Activated CD8-positive, alpha-beta memory T cell treated with anti-CD3 and anti-CD28 coated beads for 36 hours (primary cell): ENCODE measurements at regions not wholly inside any gene's neighbourhood (a gene's known extent, or its start where the extent isn't known, plus 50 kb on each side); places are given as distances from the start of the nearest gene placed in this dataset.

Experiments
- CTCF ChIA-PET: fragments of 350-600 bp; sonication (Branson Sonifier 250); formaldehyde crosslinking; loops from one replicate; lab custom pipeline; 2021; ENCODE audit warnings: antibody characterized with exemption; lab: Charles Lee
- POLR2A ChIA-PET: fragments of 350-600 bp; sonication (Branson Sonifier 250); formaldehyde crosslinking; loops from one replicate; lab custom pipeline; 2021; ENCODE audit warnings: antibody characterized with exemption; lab: Charles Lee

DNA sequence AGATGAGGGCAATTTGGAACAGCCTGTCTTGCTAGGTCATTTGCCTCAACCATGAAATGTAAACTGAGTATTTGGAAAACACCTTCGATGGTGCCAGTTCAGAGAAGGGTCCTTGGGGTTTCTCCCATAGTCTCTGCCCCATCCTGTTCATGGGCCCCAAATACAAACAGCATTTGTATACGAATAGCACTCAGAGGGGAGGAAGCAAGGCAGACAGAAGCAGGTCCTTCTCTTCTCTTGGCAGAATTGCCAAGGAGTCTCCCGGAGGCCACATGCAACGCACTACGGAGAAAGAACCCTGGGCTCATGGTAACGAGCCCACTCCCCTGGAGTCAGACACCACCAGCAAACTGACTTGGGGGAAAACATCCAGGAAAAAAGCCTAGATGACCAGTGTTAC lies 162.1 kb downstream of the RAB11FIP2 start:
- POLR2A ChIA-PET = no interaction called here

DNA sequence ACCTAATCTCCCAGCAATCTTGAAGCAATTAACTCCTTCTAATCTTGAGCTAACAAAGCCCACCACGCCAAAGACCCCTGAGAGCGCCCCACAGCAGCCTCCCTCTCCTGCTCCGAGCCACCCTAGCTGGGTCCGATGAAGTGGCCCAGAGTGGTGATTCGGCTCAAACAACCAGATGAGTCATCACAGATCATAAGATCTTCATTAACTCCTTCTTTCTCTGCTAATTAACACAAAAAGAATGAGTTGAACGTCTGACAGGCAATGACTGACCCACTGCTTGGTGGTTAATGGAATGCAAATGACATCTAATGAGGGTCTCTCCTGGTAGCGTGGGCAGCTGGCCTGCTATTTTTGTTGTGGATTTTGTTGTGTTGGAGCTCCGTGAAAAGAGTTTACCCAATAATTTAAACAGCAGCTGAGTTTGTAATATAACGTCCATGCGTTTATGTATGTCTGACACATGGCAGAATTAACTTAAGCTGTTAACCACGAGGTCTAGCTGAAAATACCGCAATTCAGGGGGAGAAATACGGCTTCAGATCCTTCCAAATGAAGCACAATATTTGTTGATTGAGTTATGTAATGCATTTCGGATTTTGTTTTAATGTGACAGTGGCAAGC lies 161.4 kb downstream of the RAB11FIP2 start:
- POLR2A ChIA-PET = no interaction called here
- CTCF ChIA-PET = no interaction called here

More for the DNA sequence above, 162.1 kb downstream of the RAB11FIP2 start:
- CTCF ChIA-PET = no interaction called here

GRCh38 chr10:117886766-117887165 lies 160.0 kb downstream of the RAB11FIP2 start:
- ChIA-PET POLR2A (no interaction called here), CTCF (no interaction called here)

DNA sequence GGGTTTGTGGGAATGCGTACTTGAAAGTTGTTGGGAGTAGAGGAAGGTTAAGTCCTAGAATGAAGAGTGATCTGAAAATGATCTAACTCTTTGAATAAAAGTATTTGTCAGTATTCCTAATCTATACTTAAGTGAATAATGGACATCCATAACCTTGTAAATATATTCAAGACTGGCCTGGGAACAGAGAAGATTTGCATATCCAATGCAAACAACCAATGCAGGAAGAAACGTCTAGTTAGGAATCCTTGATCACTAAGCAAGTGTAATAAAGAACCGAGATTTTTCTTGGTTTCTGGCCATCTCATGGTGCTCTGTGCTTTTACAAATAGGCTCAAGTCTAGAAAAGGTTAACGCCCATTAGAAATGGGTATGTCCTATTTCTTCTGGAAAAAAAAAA lies 157.1 kb downstream of the RAB11FIP2 start:
- CTCF ChIA-PET = no interaction called here
- POLR2A ChIA-PET = no interaction called here

DNA sequence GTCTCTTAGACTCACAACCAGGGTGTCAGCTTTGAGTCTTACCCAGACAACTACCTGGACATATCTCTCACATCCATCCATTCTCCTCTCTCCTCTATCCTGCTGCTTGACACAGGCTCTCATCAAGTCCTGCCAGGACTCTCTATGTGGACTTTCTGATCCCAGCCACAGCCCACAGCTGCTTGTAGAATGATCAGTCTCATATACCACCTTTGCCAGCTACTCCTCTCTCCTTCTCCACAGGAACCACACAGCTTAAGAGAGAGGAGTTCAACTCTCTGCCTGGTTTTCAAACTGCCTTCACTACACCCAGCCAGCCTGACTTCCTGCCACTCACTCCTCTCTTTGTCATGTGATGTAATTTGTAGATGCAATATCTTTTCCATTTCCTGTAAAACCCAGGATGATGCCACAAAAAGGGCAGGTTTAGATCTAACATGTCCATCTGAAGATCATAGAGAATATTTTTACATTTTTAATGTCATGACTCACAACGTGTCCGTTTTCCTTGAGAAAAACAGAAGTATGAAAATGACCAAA lies 154.0 kb downstream of the RAB11FIP2 start:
- POLR2A ChIA-PET = no interaction called here
- CTCF ChIA-PET = no interaction called here

- POLR2A ChIA-PET = interaction anchor here (0.6 kb wide), 1 partner anchor 164 kb away, joined by 3 read pairs; no protein-coding TSS in a partner anchor
- CTCF ChIA-PET = no interaction called here
Observed at GRCh38 chr10:117894339-117894738, 152.4 kb downstream of the RAB11FIP2 start.

DNA sequence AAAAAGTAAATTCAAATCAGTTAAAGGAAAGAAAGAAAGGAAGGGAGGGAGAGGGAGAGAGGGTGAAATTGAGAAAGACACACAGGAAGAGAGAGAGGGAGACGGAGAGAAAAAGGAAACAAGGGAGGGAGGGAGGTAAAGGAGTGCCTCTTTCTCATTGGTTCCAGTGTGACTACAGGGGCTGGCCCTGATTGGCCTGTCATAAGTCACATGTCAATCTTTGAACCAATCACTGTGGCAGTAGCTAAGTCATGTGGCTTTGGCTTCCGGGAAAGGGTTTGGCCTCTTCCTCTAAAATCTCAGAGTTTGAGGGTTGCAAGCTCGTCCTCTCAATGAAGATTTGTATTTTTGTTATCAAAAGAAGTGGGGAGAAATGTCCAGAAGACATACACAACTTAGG lies 150.2 kb downstream of the RAB11FIP2 start:
- ChIA-PET POLR2A (no interaction called here), CTCF (no interaction called here)

DNA sequence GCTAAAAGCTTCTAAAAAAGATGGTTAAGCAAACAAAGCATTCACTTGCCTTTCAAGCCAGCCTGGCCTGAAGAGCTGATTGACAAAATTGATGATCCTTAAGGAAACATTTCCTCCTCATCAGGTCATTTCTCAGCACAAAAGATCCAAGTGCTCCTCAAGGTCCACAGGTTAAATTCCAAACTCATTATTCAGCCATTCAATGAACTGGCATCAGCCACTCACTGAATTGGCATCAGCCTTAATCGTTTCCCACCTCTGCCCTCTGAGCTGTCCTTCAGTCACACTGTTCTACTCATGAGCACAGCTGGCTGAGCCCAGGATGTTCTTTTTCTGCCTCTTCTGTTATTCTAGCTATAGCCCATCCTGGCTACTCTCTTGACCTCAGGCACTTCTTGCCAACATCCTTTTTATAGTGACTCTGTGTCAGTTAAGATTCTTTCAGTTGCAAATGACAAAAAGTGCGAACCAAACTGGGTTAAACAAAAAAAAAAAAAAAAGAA lies 147.5 kb downstream of the RAB11FIP2 start:
- ChIA-PET POLR2A (no interaction called here), CTCF (no interaction called here)

GRCh38 chr10:117900280-117900679 lies 146.5 kb downstream of the RAB11FIP2 start:
- POLR2A ChIA-PET = no interaction called here

GRCh38 chr10:117903854-117904253 lies 142.9 kb downstream of the RAB11FIP2 start:
- POLR2A ChIA-PET = no interaction called here
- CTCF ChIA-PET = no interaction called here

More at GRCh38 chr10:117900280-117900679, 146.5 kb downstream of the RAB11FIP2 start:
- CTCF ChIA-PET = no interaction called here

GRCh38 chr10:117905404-117905803 lies 141.3 kb downstream of the RAB11FIP2 start:
- CTCF ChIA-PET = no interaction called here
- POLR2A ChIA-PET = no interaction called here

GRCh38 chr10:117911684-117912083 lies 135.1 kb downstream of the RAB11FIP2 start:
- ChIA-PET POLR2A (no interaction called here), CTCF (no interaction called here)

DNA sequence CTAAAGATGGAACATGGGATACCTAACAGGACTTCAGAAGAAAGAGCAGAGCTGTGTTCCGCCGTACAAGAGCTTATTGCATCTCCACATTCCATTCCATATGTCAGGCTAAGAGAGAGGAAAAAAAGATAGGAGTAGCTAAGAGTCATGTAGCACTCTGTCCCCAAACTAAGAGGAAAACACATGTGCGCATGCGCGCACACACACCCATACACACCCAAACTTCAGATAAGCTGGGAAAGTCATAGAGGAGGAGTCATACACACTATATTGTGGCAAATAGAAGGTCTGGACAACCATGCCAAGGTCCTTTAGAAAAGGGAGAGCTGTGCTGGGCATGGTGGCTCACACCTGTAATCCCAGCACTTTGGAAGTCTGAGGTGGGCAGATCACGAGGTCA lies 132.4 kb downstream of the RAB11FIP2 start:
- ChIA-PET POLR2A (no interaction called here), CTCF (no interaction called here)

DNA sequence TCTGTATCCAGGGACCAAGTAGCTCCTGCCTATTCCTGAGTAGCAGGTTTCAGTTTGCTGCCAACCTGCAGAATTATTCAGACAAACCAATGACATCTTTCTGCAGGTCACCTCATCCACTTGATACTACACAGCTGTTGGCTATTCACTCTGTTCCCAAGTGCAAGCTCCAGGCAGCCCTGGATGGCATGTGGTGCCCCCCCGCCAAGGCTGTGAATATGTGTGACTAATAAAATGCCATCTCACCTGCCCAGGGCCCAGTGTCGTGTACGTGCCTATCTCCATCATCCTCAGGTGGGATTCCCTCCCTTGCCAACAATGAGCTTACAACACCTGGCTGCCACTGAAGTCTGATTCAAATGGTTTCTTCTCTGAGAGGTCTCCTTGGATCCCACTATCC lies 125.8 kb downstream of the RAB11FIP2 start:
- ChIA-PET CTCF (no interaction called here), POLR2A (no interaction called here)

DNA sequence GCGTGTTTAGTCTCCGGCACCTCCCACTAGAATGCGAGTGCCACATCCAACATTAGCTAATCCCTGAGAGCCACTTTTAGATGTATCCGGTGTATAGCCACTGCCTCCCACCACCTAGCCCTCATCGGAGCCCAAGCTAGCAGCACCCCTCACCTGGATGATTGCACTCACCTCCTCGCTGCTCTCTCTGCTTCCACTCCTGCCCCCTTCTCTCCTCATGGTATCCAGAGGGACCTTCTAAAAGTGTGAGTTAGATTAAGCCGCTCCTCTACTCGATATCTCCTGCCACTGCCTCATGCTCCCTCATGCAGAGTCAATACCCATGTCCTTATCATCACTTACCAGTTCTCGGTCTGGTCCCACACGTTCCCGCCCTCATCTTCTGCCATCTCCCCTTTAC lies 125.3 kb downstream of the RAB11FIP2 start:
- CTCF ChIA-PET = no interaction called here
- POLR2A ChIA-PET = no interaction called here

GRCh38 chr10:117924820-117925219 lies 121.9 kb downstream of the RAB11FIP2 start:
- POLR2A ChIA-PET = no interaction called here
- CTCF ChIA-PET = no interaction called here

- POLR2A ChIA-PET = no interaction called here
- CTCF ChIA-PET = no interaction called here
Observed at GRCh38 chr10:117925369-117925768, 121.4 kb downstream of the RAB11FIP2 start.

GRCh38 chr10:117926491-117926890 lies 120.2 kb downstream of the RAB11FIP2 start:
- ChIA-PET CTCF (no interaction called here), POLR2A (no interaction called here)

DNA sequence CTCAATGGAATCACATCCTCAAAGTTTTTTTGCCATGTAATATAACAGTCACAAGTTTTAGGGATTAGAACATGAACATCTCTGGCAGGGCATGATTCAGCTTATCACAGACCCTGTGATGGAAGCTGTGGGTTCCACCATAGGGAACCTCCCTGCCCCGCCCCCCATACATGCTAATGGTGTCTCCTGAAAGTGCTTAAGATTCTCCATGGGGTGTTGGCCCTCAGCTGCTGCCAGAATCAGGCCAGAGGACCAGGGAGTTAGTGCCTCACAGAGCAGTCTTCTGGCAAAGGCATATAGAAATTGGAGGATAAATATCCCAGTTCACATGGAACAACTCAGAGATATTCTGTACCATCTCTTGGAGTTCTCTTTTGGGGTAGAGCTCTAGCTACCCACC lies 119.4 kb downstream of the RAB11FIP2 start:
- CTCF ChIA-PET = no interaction called here

DNA sequence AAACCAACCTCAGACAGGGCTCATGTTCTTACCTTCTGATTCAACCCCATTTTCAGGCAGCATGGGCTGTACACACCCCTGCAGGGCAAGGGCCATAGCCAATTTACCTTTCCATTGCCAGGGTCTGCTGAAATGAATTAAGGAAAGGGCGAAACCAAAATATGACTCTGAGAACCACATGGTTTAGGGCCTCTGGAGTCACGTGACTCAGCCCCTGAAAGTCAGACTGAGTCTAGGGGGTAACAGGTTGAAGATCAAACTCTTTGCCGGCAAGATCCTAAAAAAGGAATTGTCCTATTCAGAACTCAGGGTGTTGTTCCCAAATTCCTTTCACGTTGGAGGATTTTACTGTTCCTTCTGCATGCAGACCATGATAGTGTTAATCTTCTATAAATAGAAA lies 118.9 kb downstream of the RAB11FIP2 start:
- CTCF ChIA-PET = no interaction called here
- POLR2A ChIA-PET = no interaction called here

More for the DNA sequence above, 119.4 kb downstream of the RAB11FIP2 start:
- POLR2A ChIA-PET = no interaction called here

DNA sequence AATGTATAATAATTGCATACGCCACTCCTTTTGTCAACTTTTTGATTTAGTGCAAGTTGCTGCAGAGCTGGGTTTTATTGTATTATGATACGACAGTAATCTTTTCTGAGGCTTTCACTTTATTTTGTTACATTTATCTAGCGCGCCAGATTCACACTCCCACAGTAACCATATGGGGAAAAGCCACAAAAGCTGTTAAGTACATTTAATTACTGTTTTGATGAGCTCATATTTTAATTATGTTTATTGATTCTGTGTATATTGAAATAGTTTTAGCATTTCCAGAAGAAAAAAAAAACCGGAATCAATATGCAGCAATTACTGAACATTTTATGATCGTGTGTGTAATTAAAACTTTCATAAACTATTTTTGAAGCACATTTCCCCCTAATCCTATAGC lies 118.5 kb downstream of the RAB11FIP2 start:
- CTCF ChIA-PET = no interaction called here
- POLR2A ChIA-PET = no interaction called here
